Stimulated activated CD4-positive, alpha-beta T cell treated with anti-CD3 and anti-CD28 coated beads, Interleukin-12 subunit alpha, Interleukin-12 subunit beta, amount 100 ng/mL, for 24 hours (primary cell): ENCODE measurements at regions not wholly inside any gene's neighbourhood (a gene's known extent, or its start where the extent isn't known, plus 50 kb on each side); places are given as distances from the start of the nearest gene placed in this dataset.

Experiments
- DNase-seq, 2 experiments: peaks; one replicate each; pipeline ENCODE4 v3.0.0-alpha.2; 2020; ENCODE audit warnings: low read depth in 2 of 2

DNA sequence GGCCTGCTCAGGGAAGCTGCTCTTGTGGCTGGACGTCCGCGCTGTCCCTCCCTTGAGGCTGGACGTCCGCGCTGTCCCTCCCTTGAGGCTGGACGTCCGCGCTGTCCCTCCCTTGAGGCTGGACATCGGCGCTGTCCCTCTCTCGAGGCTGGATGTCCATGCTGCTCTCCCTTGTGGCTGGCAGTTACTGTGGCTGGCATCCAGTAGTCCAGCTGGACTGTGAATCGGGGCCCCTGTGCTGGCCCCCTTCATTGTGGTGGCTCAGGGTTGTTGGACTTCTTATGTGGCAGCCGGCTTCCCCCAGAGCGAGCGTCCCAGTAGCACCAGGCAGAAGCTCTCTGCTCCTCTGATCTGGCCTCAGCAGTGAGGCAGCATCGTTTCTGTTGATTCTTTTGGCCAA lies 141.5 kb downstream of the IRF8 start:
- DNase-seq, result no peak

DNA sequence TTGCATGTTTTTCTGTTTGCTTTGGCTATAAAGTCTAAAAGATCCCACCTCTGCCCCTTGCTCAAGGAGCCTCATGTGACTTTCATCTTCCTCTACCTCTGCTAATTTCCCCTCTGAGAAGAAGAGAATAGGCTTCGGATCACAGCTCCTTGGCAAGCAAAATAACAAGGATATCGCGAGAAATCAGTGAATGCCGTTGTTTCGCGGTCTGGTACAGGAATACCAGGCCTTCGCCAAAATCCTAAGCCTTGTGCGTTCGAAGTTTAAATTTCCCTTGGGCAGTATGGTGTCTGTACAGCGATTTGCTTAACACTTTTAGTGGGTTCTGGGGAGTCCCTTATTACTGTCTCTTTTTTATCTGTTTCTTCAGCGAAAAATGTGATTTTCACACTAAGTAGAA lies 142.3 kb downstream of the IRF8 start:
- DNase-seq, result no peak

DNA sequence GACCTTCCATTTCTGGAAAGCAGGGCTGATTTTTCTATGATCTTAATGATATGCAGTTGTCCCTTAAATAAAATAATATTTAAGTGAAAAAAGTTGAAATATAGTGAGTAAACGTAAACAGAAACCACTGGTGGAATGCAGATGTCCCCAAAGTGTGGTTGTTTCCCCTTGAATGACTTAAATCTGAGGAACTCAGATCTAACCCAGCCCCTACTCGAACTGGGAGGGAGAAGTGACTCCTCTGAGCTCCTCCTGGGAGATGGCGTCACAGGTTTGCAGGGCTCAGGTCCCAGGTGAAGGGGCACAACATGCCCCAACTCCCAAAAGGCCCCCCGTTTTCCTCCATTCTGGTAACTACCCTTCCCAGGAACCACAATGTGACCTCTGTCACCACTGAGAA lies 142.8 kb downstream of the IRF8 start:
- no peak for DNase-seq

DNA sequence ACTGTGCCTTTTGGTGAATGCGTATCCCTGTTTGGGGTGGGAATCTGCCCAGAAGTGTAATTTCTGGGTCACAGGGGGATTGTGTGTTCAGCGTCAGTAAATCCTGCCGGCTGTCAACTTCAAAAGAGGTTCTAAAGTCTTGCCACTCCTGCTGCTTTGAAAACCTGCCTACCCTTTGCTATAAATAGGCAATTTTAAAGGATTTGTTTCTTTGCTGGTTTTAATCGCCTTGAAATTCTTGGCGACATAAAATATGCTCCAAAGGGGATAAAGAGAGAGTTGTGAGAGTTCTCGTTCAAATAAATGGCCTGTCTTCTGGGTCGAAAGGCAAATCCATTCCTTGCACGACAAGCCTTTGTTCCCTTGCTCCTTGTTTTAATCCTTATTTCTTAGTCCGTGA lies 143.4 kb downstream of the IRF8 start:
- no peak for DNase-seq

DNA sequence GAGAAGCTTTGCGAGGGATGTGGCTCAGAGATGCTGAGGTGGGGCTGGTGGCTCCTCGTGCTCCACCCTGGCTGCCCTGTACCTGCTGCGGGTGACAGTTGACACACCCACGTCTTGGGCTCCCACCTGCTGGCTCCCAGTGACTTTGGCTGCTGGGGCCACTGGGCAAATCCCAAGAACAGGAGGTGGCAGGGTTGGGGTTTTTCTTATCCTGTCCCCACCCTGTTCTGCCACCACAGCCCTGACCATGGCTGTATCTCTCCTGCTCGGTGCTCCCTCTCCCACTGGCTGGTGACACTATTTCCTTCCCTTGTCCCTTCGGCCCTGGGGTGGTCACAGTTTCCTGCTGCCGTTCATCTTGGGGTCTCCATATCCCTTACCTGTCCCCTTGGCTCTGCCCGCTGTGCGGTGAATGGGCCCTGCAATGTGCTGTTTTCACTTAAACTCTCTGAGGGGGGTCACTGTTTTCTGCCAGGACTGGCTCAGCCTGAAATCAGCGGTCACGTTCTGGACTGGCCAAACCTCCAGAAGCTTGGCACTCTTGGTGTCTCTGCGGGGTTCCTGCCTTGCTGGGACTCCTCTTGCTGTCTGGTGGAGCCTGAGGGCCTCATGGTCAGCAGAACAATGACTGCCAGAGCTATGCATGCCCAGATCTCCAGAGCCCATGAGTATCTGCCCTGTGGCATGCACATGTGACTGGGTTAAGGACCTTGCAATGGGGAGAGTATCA lies 144.2 kb downstream of the IRF8 start:
- no peak for DNase-seq

DNA sequence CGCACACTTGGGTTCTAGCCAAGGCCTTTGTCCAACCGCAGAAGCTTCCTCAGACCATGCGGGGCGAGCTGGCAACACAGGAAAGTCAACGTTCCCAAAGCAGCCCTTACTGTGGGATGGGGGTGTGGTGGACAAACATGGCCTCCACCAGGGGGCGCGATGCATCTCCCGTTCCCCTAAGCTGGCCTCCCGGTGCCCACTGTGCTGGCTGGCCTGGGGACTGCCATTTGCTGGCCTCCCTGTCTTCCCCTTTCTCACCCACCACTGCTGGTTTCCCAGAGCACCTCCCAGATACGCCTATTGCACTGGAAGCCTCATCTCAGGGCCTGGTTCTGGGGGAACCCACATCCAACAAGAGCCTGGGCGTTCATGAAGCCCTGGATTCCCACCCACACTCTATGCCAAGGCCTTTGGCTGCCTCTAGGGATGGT lies 145.3 kb downstream of the IRF8 start:
- peak; percentile 9 to 55 for DNase-seq

DNA sequence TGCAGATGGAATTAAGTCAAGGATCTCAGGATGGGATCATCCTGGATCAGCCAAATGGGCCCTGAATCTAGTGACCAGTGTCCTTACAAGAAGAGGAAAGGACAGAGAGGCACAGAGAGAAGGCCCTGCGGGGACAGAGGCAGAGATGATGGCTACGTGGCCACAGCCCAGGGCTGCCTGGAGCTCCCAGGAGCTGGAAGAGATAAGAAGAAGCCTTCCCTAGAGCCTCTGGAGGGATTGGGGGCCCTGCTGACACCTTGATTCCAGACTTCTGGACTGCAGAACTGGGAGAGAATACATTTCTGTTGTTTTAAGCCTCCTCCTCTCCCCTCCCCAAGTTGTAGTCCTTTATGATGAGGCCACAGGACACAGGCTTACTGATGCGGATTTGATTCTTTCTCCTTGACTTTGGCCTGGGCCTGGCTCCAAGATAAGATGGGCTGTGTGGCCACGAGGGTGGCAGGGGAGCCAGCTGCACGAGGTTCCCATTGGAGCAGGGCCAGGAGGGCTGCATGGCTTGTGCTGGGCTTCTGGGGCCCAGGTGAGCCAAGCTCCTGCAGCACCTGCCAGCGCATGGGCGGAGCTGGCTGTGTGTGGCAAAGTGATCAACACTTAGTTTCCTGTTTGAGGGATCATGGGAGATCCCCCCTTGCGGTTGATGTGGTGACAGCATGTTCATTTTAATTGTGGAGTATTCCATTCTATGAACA lies 146.1 kb downstream of the IRF8 start:
- peak in 1 of 2 experiments; percentile 22 for DNase-seq

DNA sequence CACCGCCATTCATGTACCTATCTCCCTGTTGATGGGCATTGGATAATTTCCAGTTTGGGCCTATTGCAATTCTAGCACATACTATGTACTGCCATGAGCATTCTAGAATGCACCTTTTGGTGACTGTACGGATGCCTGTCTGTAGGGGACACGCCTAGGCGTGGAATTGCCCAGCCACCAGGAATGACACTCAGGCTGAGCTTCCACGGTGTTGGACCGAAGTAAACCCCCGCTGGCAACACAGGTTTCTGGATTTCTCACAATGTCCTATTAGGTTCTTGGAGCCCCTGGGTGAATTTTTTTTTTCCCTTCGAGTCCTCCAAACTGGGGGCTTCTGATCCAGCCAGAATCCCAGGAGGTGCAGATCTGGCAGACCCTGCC lies 146.6 kb downstream of the IRF8 start:
- no peak for DNase-seq

DNA sequence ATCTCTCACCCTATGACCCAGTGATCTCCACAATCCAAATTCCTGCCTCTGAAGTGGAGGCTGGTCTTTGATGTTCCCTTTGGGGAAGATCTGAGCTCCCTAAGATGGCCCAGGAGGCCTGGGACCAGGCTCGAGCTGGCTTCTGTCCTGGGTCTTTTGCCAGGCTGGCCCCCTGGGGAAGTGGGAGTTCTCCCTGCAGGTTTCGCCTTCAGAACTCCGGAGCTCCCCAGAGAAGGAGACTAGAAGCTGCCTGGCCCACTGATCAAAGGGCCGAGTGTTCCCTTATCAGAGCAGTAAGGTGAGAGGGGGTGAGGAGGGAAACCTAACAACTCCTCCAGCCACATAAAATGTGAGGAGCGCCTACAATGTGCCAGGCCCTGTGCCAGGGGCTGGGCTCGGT lies 147.1 kb downstream of the IRF8 start:
- DNase-seq, result no peak

DNA sequence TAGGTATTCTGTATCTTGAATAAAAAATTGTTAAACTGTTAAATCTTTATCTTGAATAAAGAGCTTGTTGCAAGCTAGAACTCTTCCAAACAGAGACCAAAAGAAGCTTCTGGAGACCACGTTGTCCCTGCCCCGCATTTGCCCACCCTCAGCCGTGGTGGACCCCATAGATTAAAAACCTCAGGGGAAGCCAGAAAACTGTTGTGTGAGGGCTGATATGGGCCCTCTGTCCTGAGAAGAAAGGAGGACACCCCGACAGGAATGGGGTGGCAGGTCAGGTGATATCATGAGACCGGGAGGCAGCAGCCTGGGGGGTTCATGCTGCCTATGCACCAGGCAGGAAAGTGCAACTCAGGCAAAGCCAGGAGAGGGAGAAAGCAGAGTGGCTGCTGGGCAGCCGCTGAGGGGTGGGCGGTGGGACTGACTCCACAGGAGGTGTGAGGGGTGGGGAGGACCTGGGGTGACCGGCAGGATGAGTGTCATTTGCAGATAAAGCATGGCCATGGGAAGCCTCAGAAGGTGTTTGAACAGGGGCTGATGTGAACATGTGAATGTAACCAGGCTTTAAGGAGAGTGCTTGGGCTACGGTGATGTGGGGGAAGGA lies 147.8 kb downstream of the IRF8 start:
- no peak for DNase-seq

DNA sequence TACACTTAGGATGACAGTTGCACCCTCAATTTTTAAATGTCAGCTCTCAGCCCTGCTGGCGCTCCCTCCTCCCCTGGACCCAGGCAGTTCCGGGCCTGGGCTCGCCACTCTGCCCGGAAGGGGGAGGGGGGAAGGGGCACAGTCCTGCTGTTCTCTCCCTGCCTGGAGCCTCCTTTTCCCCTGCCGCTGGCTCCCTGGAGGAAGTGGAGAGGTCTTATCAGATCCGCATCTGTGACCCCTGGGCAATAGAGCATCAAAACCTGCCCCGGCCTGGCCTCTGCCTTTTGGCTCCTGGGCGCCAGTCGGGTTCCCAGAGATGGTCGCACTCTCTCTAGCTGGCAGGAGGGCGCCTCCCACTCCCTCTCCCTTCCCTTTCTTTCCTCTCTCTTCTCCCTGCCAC lies 149.3 kb downstream of the IRF8 start:
- DNase-seq, result no peak

DNA sequence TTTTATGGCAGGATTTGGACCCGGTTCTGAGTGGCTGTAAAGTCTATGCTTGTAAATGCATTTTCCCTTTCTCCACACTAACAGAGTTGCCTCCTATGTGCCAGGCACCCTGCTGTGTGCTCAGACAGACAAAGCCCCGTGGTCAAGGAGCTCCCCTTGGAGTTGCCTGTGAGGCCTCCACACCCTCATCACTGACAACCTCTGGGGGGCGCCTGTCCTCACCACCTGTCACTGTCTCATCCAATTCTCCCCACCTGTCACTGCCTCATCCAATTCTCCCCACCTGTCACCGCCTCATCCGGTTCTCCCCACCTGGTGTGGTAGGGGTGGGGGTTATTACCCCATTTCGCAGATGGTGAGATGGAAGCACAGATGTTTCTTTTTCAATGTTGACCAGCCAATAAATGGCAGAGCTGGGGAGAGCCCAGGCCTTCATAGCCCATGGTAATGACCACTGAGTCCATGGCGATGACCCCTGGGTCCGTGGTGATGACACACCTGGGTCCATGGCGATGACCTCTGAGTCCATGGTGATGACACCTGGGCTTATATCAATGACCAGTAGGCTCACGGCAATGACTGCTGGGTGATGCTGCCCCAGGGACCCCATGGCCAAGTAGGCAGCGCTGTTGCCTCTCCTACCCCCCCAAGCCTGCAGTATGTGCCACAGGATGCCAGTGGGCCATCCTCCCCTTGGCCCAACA lies 150.1 kb downstream of the IRF8 start:
- DNase-seq, result no peak

DNA sequence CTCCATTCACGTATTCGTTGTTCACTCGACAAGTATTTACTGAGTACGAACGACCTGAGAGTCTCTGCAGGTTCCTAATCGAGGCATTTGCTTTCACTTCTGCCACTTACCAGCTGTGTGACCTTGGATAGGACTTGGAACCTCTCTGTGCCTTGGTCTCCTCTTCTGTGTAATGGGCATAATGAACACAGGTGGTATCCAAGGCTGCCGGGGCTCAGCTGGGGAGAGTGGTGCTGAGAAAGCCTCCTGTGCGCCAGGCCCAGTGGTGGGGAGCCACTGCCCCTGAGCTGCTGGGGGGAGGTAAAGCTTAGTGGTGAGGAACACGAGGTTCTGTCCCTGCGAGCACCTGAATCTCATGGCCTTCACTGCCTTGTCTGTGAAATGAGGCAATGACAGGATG lies 150.7 kb downstream of the IRF8 start:
- no peak for DNase-seq

DNA sequence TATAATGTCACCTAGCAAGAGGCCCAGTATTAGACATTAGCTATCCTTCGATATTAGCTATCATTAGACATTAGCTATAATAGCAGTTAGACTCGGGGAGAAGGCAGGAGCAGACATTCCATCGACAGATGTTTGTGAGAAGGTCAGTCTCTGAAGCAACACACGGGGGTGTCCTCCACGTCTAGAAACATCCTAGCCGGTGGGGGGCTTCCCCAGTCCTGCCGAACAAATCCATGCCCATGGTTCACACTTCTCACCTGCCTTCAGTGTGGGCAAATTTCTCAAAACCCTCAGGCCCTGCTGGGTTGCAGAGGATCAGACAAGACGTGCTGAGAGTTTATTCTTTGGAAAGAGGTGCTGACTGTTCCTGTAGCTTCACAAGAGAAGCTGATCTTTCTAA lies 151.1 kb downstream of the IRF8 start:
- no peak for DNase-seq

DNA sequence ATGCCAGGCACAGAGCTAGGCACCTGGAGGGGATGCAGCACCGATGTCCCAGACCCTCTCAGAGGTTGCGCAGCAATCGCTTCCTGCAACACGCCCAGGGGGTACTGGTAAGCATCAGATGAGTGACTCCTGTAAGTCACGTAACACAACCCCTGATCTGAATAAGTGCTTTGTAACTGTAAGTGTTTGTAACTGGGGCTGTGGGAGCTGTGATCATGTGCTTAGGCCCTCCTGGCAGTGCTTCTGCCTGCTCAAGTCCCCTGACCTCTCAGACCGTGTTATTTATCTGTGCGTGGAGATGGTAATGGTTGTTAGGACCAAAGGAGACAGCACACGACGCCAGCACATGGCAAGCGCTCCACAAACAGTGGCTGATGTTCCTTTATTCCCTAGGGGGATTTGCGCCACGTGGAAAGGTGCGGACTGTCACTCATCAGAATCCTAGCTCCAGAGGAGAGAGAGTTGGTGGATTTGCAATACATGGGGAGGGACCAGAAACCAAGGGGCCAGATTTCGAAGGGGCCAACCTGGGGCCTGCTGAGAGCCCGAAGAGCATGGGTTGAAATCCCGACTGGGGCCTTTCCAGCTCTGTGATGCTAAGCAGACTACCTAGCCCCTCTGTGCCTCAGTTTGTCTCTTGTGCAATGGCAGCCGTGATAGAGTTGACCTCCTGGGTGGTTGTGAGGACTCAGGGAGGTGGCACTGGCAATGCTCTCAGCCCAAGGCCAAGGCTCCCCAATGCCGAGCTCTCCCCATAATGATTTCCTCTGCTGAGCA lies 151.8 kb downstream of the IRF8 start:
- no peak for DNase-seq

DNA sequence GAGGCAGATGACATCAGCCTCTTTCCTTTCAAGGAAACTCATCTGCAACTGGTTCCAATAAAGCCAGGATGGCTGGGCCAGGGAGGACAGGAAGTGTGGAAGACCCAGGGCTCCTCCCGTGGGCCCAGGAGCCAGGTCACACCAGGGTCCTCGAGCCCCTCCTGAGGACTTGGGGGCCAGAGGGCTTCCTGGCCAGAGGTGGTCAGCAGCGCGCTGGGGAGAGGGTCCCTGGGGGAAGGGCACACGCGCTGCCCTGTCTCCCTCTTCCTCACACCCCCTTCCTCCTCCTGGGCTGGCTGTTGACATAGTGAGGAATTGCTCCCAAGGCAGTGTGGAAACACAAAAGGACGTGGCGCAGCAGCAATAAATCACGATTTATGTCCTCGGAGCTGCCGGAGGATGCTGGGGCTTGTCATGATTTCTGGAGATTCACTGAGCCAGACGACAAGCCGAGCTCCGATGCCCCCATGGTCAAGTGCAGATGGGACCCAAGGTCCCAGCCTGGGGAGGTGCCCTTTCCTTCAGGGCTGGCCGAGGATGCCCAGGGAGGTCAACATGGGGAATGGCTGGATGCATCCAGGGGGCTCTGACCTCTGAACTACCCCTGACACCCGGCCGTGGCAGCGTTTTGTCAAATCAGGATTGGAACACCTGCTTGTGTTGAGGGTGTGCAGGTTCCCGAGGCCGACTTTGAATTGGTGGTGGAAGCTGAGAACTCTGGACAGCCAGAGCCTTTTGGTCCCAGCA lies 152.6 kb downstream of the IRF8 start:
- no peak for DNase-seq

DNA sequence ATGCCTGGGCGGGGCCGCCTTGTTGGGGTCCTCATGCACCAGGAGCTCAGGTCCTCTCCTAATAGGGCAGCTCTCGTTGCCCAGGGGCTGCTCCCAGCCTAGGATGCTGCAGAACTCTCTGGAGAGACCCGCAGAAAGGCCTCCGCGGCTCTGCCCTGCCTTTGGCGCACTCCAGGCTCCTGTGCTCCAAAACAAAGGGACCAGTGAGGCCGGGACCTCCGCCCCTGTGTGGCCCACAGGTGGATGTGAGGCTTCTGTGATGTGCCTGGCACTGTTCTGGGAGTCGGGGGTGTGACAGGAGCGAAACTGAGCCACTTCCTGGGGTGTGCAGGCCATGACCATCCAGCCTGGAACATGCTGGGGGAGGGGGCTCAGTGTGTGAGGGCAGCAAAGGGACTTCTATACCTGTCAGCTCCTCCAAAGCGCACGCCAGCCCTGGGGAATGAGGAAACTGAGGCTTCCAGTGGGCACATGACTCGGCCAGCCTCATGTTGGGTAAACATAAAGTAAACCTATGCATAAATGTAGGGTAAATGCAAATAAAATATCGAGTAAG lies 153.2 kb downstream of the IRF8 start:
- no peak for DNase-seq

DNA sequence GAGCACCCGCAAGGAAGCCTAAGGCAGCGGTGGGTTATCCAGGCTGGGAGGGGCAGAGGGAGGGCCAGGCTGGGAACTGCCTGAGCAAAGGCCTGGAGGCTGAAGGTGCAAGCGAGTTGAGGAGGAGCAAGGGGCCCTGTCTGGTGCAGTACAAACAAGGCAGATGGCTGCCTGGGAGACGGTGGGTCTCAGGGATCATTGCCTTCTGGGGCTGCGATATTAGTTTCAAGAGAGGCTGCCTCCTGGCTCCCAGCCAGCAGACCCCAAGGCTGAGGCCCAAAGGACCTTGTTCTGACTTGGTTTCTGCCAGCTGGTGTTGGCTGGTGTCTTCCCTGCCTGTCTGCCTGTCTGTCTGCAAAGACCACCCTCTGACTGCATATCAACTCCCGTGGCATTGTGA lies 154.0 kb downstream of the IRF8 start:
- DNase-seq, result no peak

DNA sequence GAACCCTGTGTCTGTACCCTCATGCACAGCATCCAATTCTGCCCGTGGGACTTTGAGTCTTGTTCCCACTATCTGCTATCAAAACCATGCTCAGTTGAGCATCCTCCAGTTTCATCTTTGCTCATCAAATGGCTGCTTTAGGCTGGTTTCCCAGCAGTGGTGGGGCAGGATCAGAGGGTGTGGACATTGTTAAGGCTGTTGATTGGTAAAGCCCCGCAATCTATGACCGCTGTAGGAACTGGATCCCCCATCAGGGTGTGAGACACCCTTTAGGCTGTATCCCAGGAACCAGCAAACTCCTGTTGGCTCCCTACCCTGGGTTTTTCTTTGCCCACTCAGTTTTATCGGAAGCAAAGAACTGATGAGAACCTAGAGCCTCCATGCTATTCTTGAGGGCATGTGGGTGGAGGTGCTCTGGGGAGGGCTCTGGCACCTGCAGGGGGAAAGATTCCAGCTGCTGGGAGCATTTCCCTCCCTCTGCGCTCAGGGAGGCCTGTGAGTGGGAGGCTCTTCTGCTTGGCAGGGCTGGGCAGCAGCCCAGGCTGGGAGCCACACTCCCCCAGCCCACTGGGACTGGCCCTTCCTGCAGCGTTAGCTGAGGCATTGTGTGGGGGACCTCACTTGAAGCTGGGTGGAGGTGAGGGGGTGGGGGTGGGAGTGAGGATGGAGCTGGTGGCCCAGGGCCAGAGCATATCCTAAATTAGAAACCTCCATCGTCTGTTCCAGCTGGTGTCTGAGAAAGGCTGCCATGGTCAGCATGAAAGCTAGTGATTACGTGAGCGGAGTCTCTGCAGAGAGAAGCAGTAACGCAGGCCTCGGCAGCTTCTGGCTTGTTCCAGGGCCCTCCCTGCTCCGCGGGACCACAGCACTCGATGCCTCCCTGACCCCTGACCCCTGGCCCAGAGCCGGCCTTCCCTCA lies 160.6 kb downstream of the IRF8 start:
- no peak for DNase-seq
